GM23338 (cell line): ENCODE measurements at regions not wholly inside any gene's neighbourhood (a gene's known extent, or its start where the extent isn't known, plus 50 kb on each side); places are given as distances from the start of the nearest gene placed in this dataset.

ENCODE experiments used
- CREB1 ChIP-seq: fragments of 250-450 bp; sonication (Bioruptor Pico); IDR thresholded peaks from 2 replicates; pipeline ENCODE4 v1.5.0; 2020; ENCODE audit warnings: low read depth, mild to moderate bottlenecking, moderate library complexity
- CTCF ChIP-seq, 2 experiments: fragments of 200-600 bp in 1 of 2; sonication (generic) in 1 of 2; conservative IDR thresholded peaks; 2 replicates each; pipeline versions ENCODE4 v1.5.1 to v1.6.1; 2016 to 2017; ENCODE audit warnings: antibody characterized with exemption in 2 of 2, low read depth in 2 of 2, mild to moderate bottlenecking in 2 of 2, moderate library complexity in 1 of 2
- ETS1 ChIP-seq: IDR thresholded peaks from 2 replicates; pipeline ENCODE4 v1.6.1; 2016; ENCODE audit warnings: antibody characterized with exemption
- EZH2 ChIP-seq: fragments of 200-600 bp; sonication (generic); IDR thresholded peaks from one replicate; pipeline ENCODE4 v1.8.0; 2017; ENCODE audit warnings: antibody characterized with exemption, mild to moderate bottlenecking, low read depth; ENCODE audit not compliant: unreplicated experiment
- EZH2phosphoT487 ChIP-seq: fragments of 200-600 bp; sonication (generic); IDR thresholded peaks from one replicate; pipeline ENCODE4 v1.8.1; 2018; ENCODE audit warnings: antibody characterized with exemption; ENCODE audit not compliant: unreplicated experiment
- JUNB ChIP-seq: IDR thresholded peaks from one replicate; pipeline ENCODE4 v1.6.1; 2016; ENCODE audit warnings: antibody characterized with exemption; ENCODE audit not compliant: unreplicated experiment
- NANOG ChIP-seq: IDR thresholded peaks from 2 replicates; pipeline ENCODE4 v1.6.1; 2016; ENCODE audit warnings: antibody characterized with exemption, borderline replicate concordance
- POLR2AphosphoS5 ChIP-seq: IDR thresholded peaks from 2 replicates; pipeline ENCODE4 v1.6.1; 2016; ENCODE audit warnings: antibody characterized with exemption, low read depth
- ZNF114 ChIP-seq: fragments of 250-450 bp; sonication (Bioruptor Pico); IDR thresholded peaks from 2 replicates; pipeline ENCODE4 v1.5.0; 2020; ENCODE audit warnings: mild to moderate bottlenecking, moderate library complexity
- ZNF331 ChIP-seq: fragments of 250-450 bp; sonication (Bioruptor Pico); IDR thresholded peaks from 2 replicates; pipeline ENCODE4 v1.5.0; 2020; ENCODE audit warnings: low read depth, mild to moderate bottlenecking, moderate library complexity
- ZNF462 ChIP-seq: fragments of 250-450 bp; sonication (Bioruptor Pico); IDR thresholded peaks from 2 replicates; pipeline ENCODE4 v1.5.0; 2020; ENCODE audit warnings: mild to moderate bottlenecking, moderate library complexity

- TF ChIP-seq ZNF462 (CRISPR knock-in tag) = no peak
- no peak for TF ChIP-seq POLR2AphosphoS5
- TF ChIP-seq EZH2 = no peak
- no peak for TF ChIP-seq ZNF114 (CRISPR knock-in tag)
- no peak for TF ChIP-seq CREB1 (CRISPR knock-in tag)
- no peak for TF ChIP-seq ZNF331 (CRISPR knock-in tag)
- TF ChIP-seq CTCF (conservative IDR thresholded peaks at IDR 0.05; ENCODE audit: low read depth in 2 of 2) = no peak
- TF ChIP-seq EZH2phosphoT487 = no peak
- no peak for TF ChIP-seq NANOG
- TF ChIP-seq JUNB = no peak
- no peak for TF ChIP-seq ETS1
Measured at GRCh38 chrY:7682386-7682785, 770.8 kb upstream of the AMELY start (continued).
